Tibial nerve (tissue), 4 donors: ENCODE measurements at regions not wholly inside any gene's neighbourhood (a gene's known extent, or its start where the extent isn't known, plus 50 kb on each side); places are given as distances from the start of the nearest gene placed in this dataset.

Experiments used
- DNase-seq, 2 donors: peaks; one replicate each; pipeline ENCODE4 v3.0.0-alpha.2; 2019; ENCODE audit warnings: low spot score in 2 of 2
- H3K27ac ChIP-seq, 4 donors: fragments of 200-600 bp; sonication (generic) in 3 of 4; one replicate each; pipeline ENCODE4 v1.5.1; 2017 to 2019; ENCODE audit warnings: mild to moderate bottlenecking in 1 of 4
- H3K27me3 ChIP-seq, 2 donors: fragments of 200-600 bp; sonication (generic) in 1 of 2; one replicate each; pipeline versions ENCODE4 v1.5.1 to v1.6.0; 2017 to 2019
- H3K36me3 ChIP-seq, 3 donors: fragments of 200-600 bp; sonication (generic); one replicate each; pipeline ENCODE4 v1.5.1; 2018 to 2019
- H3K4me1 ChIP-seq, 4 donors: fragments of 200-600 bp; sonication (generic) in 3 of 4; one replicate each; pipeline ENCODE4 v1.5.1; 2017 to 2019
- H3K4me3 ChIP-seq, 4 donors: fragments of 200-600 bp; sonication (generic) in 3 of 4; one replicate each; pipeline ENCODE4 v1.5.1; 2017 to 2019; ENCODE audit warnings: mild to moderate bottlenecking in 1 of 4, moderate library complexity in 1 of 4
- H3K9me3 ChIP-seq, 4 donors: fragments of 200-600 bp; sonication (generic) in 3 of 4; one replicate each; pipeline ENCODE4 v1.5.1; 2017 to 2019
- EP300 ChIP-seq, 2 donors: sonication (generic); formaldehyde crosslinking; IDR thresholded peaks; one replicate each; pipeline ENCODE4 v1.6.1; 2017; ENCODE audit warnings: antibody characterized with exemption in 2 of 2, mild to moderate bottlenecking in 1 of 2
- POLR2A ChIP-seq, 2 donors: fragments of 450-650 bp; IDR thresholded peaks; one replicate each; pipeline ENCODE4 v1.6.1; 2017; ENCODE audit warnings: antibody characterized with exemption in 2 of 2, mild to moderate bottlenecking in 2 of 2, moderate library complexity in 2 of 2
- WGBS, 2 donors: methylation state at CpG; one replicate each; pipeline ENCODE4 v1.1.5; 2018; 5-methylcytosine and 5-hydroxymethylcytosine counted together
- TF ChIP-seq, protein P1 (sequence below), 5 experiments: fragments of 200-600 bp in 3 of 5; fragments of 450-650 bp in 2 of 5; sonication (generic) in 3 of 5; IDR thresholded peaks; one replicate each; pipeline ENCODE4 v1.5.1; 2016 to 2019; ENCODE audit warnings: antibody characterized with exemption in 5 of 5, mild to moderate bottlenecking in 3 of 5, moderate library complexity in 2 of 5

DNA sequence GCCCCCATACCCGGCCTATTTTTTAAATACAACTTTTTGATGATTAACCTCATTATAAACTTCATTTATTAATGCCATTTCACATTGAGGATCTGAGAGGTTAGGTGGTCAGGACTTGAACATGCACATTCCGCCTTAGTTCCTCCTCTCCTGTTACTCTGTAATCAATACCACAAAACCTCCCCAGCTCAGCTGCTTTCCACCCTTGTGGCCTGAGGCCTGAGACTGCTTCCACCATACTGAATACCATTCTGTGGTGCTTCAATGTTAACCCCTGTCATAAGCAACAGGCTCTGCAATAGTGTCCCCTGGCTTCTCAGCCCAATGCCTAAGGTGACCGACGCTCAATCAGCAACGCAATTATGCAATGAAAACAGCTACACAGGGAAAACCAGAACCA lies 405.4 kb downstream of the ETS1 start:
- Histone ChIP-seq H3K27ac (no peak overlapping the region), H3K9me3 (no peaks in the 10 kb centered on the region), H3K36me3 (no peaks in the 10 kb centered on the region), H3K27me3 (no peaks in the 10 kb centered on the region), H3K4me1 (no peaks in the 10 kb centered on the region), H3K4me3 (no peak overlapping the region)
- TF ChIP-seq, protein P1, sequence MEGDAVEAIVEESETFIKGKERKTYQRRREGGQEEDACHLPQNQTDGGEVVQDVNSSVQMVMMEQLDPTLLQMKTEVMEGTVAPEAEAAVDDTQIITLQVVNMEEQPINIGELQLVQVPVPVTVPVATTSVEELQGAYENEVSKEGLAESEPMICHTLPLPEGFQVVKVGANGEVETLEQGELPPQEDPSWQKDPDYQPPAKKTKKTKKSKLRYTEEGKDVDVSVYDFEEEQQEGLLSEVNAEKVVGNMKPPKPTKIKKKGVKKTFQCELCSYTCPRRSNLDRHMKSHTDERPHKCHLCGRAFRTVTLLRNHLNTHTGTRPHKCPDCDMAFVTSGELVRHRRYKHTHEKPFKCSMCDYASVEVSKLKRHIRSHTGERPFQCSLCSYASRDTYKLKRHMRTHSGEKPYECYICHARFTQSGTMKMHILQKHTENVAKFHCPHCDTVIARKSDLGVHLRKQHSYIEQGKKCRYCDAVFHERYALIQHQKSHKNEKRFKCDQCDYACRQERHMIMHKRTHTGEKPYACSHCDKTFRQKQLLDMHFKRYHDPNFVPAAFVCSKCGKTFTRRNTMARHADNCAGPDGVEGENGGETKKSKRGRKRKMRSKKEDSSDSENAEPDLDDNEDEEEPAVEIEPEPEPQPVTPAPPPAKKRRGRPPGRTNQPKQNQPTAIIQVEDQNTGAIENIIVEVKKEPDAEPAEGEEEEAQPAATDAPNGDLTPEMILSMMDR (IDR thresholded peaks at IDR 0.05) = no peak
- TF ChIP-seq EP300 (IDR thresholded peaks at IDR 0.05) (no peak), POLR2A (IDR thresholded peaks at IDR 0.05) (no peak)
- DNase-seq = no peak
- 96 to 98% methylated on average over 5 of the region's 5 CpGs for WGBS, 2 donors

DNA sequence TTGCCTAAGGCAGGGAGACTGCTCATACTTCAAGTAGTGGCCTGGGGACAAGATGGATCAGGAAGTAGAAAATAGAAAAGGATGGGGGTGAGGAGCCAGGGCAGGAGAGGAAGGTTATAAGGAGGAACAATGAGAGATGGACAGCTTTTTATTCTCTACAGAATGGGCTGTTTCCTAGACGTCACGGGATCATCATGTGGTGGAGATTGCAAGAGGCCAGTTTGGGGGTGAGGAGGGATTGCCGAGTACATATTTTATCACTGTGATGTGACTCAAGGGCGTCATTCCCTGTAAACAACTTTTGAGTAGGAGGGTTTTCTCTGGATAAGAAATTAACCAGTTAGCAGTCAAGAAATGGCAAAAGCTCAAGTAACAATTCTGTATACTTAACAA lies 406.3 kb downstream of the ETS1 start:
- Histone ChIP-seq H3K27me3 (no peaks in the 10 kb centered on the region), H3K36me3 (no peaks in the 10 kb centered on the region), H3K9me3 (no peaks in the 10 kb centered on the region), H3K4me1 (no peaks in the 10 kb centered on the region), H3K27ac (no peak overlapping the region), H3K4me3 (no peak overlapping the region)
- 57 to 67% methylated on average over 4 of the region's 4 CpGs for WGBS, 2 donors
- no peak for DNase-seq
- no peak for TF ChIP-seq POLR2A (IDR thresholded peaks at IDR 0.05)
- TF ChIP-seq, protein P1 (IDR thresholded peaks at IDR 0.05) = no peak
- TF ChIP-seq EP300 (IDR thresholded peaks at IDR 0.05) = no peak

DNA sequence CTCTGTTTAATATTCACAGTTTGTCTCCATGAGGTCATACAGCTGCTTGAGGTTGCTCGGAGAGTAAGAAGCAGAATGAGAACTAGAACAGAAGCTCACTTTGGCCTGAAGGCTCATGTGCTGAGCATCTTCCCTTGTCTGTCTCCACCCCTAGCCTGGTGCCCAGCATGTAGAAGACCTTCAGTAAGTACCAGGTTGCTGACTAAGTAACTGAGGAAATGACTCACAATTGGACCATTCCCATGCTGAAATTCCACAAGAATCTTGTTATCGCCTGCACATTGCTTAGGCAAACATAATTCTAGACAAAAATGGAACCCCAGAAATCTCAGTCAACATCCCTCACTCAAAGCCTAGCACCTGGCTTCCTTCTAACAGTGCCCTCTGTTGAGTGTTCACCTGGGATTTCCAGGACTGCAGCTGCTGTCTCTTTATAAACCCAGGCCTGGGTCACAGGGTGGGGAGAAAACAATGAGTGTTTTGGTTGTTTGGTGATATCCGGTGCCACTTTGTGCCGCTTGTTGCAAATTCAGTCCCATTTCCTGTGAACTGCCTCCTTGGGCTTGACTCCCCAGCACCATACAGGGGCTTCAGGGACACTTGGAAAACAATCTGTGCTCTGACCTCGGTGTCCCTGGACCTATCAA lies 406.8 kb downstream of the ETS1 start:
- WGBS, 2 donors = 74 to 76% methylated on average over 5 of the region's 5 CpGs
- Histone ChIP-seq H3K9me3 (no peaks in the 10 kb centered on the region), H3K27me3 (no peaks in the 10 kb centered on the region), H3K4me3 (no peak overlapping the region), H3K36me3 (no peaks in the 10 kb centered on the region), H3K27ac (no peak overlapping the region), H3K4me1 (no peaks in the 10 kb centered on the region)
- TF ChIP-seq POLR2A (IDR thresholded peaks at IDR 0.05) (no peak), EP300 (IDR thresholded peaks at IDR 0.05) (no peak)
- TF ChIP-seq, protein P1 (IDR thresholded peaks at IDR 0.05) = no peak
- DNase-seq = no peak

DNA sequence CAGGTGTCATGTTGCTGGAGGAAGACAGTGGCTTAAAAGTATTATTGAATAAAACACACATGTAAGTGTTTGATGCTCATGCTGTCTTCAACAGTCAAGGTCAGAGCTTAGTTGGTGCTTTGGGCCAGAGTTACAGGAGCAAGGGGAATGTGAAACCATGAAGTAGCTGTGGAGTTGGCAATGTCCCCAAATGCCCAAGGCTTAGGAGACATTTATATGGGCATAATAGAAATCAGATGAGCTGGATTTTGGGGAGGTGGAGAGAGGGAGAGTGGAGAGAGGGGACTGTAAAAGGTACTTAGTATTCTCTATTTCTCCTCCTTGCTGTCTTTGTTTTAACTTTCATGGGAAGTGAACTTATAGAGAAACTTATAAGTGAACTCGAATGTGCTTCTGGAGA lies 407.8 kb downstream of the ETS1 start:
- no peaks in the 10 kb centered on the region for H3K4me1 ChIP-seq
- no peak overlapping the region for H3K4me3 ChIP-seq
- TF ChIP-seq, protein P1 (IDR thresholded peaks at IDR 0.05) = no peak
- TF ChIP-seq EP300 (IDR thresholded peaks at IDR 0.05) (no peak), POLR2A (IDR thresholded peaks at IDR 0.05) (no peak)
- no peak for DNase-seq
- H3K27me3 ChIP-seq = no peaks in the 10 kb centered on the region
- 85 to 87% methylated on average over 1 of the region's 1 CpG for WGBS, 2 donors
- no peaks in the 10 kb centered on the region for H3K9me3 ChIP-seq
- no peak overlapping the region for H3K27ac ChIP-seq
- H3K36me3 ChIP-seq = no peaks in the 10 kb centered on the region

DNA sequence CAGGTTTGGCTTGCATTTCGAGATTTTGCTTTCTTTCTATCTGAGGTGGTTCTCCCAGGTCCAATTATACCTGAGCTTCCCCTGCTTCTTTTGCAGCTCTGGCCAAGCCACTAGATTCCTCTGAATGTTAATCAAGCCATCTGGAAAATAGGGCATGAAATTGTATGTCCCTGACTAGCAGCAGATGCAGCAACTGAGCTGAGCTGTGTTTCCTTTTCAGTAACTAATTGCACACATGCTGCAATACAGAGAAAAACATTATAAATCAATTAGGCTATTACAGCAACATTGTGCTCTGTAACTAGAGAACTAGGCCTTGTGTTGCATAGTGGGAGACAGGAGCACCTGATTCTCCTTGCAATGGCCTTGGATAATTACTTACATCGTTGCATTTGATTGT lies 408.3 kb downstream of the ETS1 start:
- Histone ChIP-seq H3K27ac (no peak overlapping the region), H3K9me3 (no peaks in the 10 kb centered on the region), H3K36me3 (no peaks in the 10 kb centered on the region), H3K4me3 (no peak overlapping the region), H3K4me1 (no peaks in the 10 kb centered on the region), H3K27me3 (no peaks in the 10 kb centered on the region)
- DNase-seq = no peak
- TF ChIP-seq, protein P1 (IDR thresholded peaks at IDR 0.05) = no peak
- TF ChIP-seq EP300 (IDR thresholded peaks at IDR 0.05) = no peak
- no peak for TF ChIP-seq POLR2A (IDR thresholded peaks at IDR 0.05)
- 70 to 85% methylated on average over 2 of the region's 2 CpGs for WGBS, 2 donors
